Neural cell (in vitro differentiated cells): ENCODE measurements at regions not wholly inside any gene's neighbourhood (a gene's known extent, or its start where the extent isn't known, plus 50 kb on each side); places are given as distances from the start of the nearest gene placed in this dataset.

Source experiments
- H2AFZ ChIP-seq: fragments of 200-600, 300-800 bp; sonication (generic), shearing (Covaris generic); 2 replicates; pipeline ENCODE4 v1.6.0; 2014; ENCODE audit warnings: low read depth, mild to moderate bottlenecking, antibody characterized with exemption, low read length, moderate library complexity
- H3F3A ChIP-seq: fragments of 200-600 bp; shearing (Covaris generic); 2 replicates; pipeline ENCODE4 v1.6.1; 2016; ENCODE audit warnings: mild to moderate bottlenecking, moderate library complexity, mixed read lengths, antibody characterized with exemption, low read length; ENCODE audit not compliant: insufficient read depth, poor library complexity, severe bottlenecking
- H3K27ac ChIP-seq: fragments of 200-600, 300-800 bp; sonication (generic), shearing (Covaris generic); 2 replicates; pipeline ENCODE4 v1.5.1; 2014; ENCODE audit warnings: mild to moderate bottlenecking, low read length, moderate library complexity
- H3K27me3 ChIP-seq: fragments of 300-800, 200-600 bp; sonication (generic), shearing (Covaris generic); 2 replicates; pipeline ENCODE4 v1.6.0; 2014; ENCODE audit warnings: mild to moderate bottlenecking, low read depth, low read length, moderate library complexity; ENCODE audit not compliant: insufficient read depth
- H3K36me3 ChIP-seq: fragments of 300-800, 200-600 bp; sonication (generic), shearing (Covaris generic); 2 replicates; pipeline ENCODE4 v1.5.1; 2014; ENCODE audit warnings: mild to moderate bottlenecking, antibody characterized with exemption, low read length, moderate library complexity; ENCODE audit not compliant: insufficient read depth
- H3K4me2 ChIP-seq: fragments of 300-800, 200-600 bp; sonication (generic), shearing (Covaris generic); 2 replicates; pipeline ENCODE4 v1.6.0; 2014; ENCODE audit warnings: mild to moderate bottlenecking, low read length
- H3K4me3 ChIP-seq: fragments of 300-800, 200-600 bp; sonication (generic), shearing (Covaris generic); 2 replicates; pipeline ENCODE4 v1.5.1; 2014; ENCODE audit warnings: mild to moderate bottlenecking, low read length, moderate library complexity
- H3K79me2 ChIP-seq: fragments of 200-600 bp; shearing (Covaris generic); replicated peaks from 2 replicates; pipeline ENCODE4 v1.6.0; 2014; ENCODE audit warnings: mild to moderate bottlenecking, low read length, moderate library complexity; ENCODE audit not compliant: insufficient read depth
- H3K9ac ChIP-seq: fragments of 300-800, 200-600 bp; sonication (generic), shearing (Covaris generic); 2 replicates; pipeline ENCODE4 v1.6.1; 2016; ENCODE audit warnings: mild to moderate bottlenecking, low read length, mixed read lengths
- H3K9me2 ChIP-seq: fragments of 200-600 bp; shearing (Covaris generic); 2 replicates; pipeline ENCODE4 v1.6.1; 2016; ENCODE audit warnings: mild to moderate bottlenecking, low read length, mixed read lengths; ENCODE audit not compliant: insufficient read depth
- H3K9me3 ChIP-seq: fragments of 200-600, 300-800 bp; sonication (generic), shearing (Covaris generic); 2 replicates; pipeline ENCODE4 v1.6.1; 2016; ENCODE audit warnings: mild to moderate bottlenecking, mixed run types, low read length, moderate library complexity, mixed read lengths
- H4K20me1 ChIP-seq: fragments of 200-600 bp; shearing (Covaris generic); 2 replicates; pipeline ENCODE4 v1.6.1; 2016; ENCODE audit warnings: mild to moderate bottlenecking, mixed run types; ENCODE audit not compliant: insufficient read depth
- CTCF ChIP-seq: fragments of 450-650 bp; IDR thresholded peaks from 2 replicates; pipeline ENCODE4 v1.5.1; 2014; ENCODE audit warnings: antibody characterized with exemption, mild to moderate bottlenecking, moderate library complexity; ENCODE audit not compliant: poor library complexity, severe bottlenecking
- EP300 ChIP-seq: fragments of 450-650 bp; conservative IDR thresholded peaks from 2 replicates; pipeline ENCODE4 v1.6.1; 2014; ENCODE audit warnings: antibody characterized with exemption, mild to moderate bottlenecking, moderate library complexity; ENCODE audit not compliant: poor library complexity, severe bottlenecking
- EZH2 ChIP-seq: fragments of 200-600, 300-800 bp; shearing (Covaris generic), sonication (generic); IDR thresholded peaks from 2 replicates; pipeline ENCODE4 v1.6.1; 2014; ENCODE audit warnings: antibody characterized with exemption, low read length, borderline replicate concordance, mild to moderate bottlenecking; ENCODE audit not compliant: insufficient read depth, poor library complexity, severe bottlenecking
- MXI1 ChIP-seq: fragments of 450-650 bp; conservative IDR thresholded peaks from 2 replicates; pipeline ENCODE4 v1.6.1; 2014; ENCODE audit warnings: antibody characterized with exemption, mild to moderate bottlenecking; ENCODE audit not compliant: poor library complexity, severe bottlenecking
- POLR2AphosphoS5 ChIP-seq: IDR thresholded peaks from 2 replicates; pipeline ENCODE4 v1.6.1; 2012
- RAD21 ChIP-seq: fragments of 450-650 bp; conservative IDR thresholded peaks from 2 replicates; pipeline ENCODE4 v1.6.1; 2014; ENCODE audit warnings: antibody characterized with exemption, mild to moderate bottlenecking, moderate library complexity
- REST ChIP-seq: IDR thresholded peaks from 2 replicates; pipeline ENCODE4 v1.6.1; 2012; ENCODE audit warnings: borderline replicate concordance
- SMC3 ChIP-seq: fragments of 450-650 bp; conservative IDR thresholded peaks from 2 replicates; pipeline ENCODE4 v1.6.1; 2014; ENCODE audit warnings: antibody characterized with exemption, mild to moderate bottlenecking, moderate library complexity; ENCODE audit not compliant: poor library complexity
- TAF1 ChIP-seq: IDR thresholded peaks from 2 replicates; pipeline ENCODE4 v1.6.1; 2012; ENCODE audit warnings: low read depth

- Histone ChIP-seq H3K36me3 (no peaks in the 10 kb centered on the region), H3K9me2 (no peaks in the 10 kb centered on the region), H4K20me1 (no peaks in the 10 kb centered on the region), H3K79me2 (no peaks in the 10 kb centered on the region), H3K27ac (no peak overlapping the region), H3K9me3 (no peaks in the 10 kb centered on the region), H3K9ac (no peak overlapping the region), H3K4me3 (no peak overlapping the region), H3K27me3 (no peaks in the 10 kb centered on the region), H2AFZ (no peak overlapping the region), H3K4me2 (no peak overlapping the region), H3F3A (no peaks in the 10 kb centered on the region)
- no peak for TF ChIP-seq TAF1
- TF ChIP-seq MXI1: no peak
- TF ChIP-seq RAD21: no peak
- TF ChIP-seq POLR2AphosphoS5: no peak
Observed at GRCh38 chr2:217371781-217372213, 511.9 kb upstream of the TNP1 start.

- no peaks in the 10 kb centered on the region for H3K9me3 ChIP-seq
- TF ChIP-seq REST (no peak), EZH2 (no peak), TAF1 (no peak), CTCF (no peak), POLR2AphosphoS5 (no peak), MXI1 (no peak), EP300 (no peak), RAD21 (no peak), SMC3 (no peak)
- H3K9ac ChIP-seq: no peak overlapping the region
- H4K20me1 ChIP-seq: no peaks in the 10 kb centered on the region
- no peak overlapping the region for H3K4me3 ChIP-seq
- H3K27ac ChIP-seq: no peak overlapping the region
- no peak overlapping the region for H2AFZ ChIP-seq
- H3F3A ChIP-seq: no peaks in the 10 kb centered on the region
- no peaks in the 10 kb centered on the region for H3K27me3 ChIP-seq
- no peaks in the 10 kb centered on the region for H3K36me3 ChIP-seq
- H3K4me2 ChIP-seq: no peak overlapping the region
- H3K9me2 ChIP-seq: no peaks in the 10 kb centered on the region
- no peaks in the 10 kb centered on the region for H3K79me2 ChIP-seq
Observed at GRCh38 chr2:217370391-217370790, 510.5 kb upstream of the TNP1 start.

- H3K4me3 ChIP-seq: no peak overlapping the region
- no peak overlapping the region for H3K4me2 ChIP-seq
- no peak overlapping the region for H3K27ac ChIP-seq
- no peaks in the 10 kb centered on the region for H3F3A ChIP-seq
- H2AFZ ChIP-seq: no peak overlapping the region
- no peaks in the 10 kb centered on the region for H3K9me2 ChIP-seq
- no peaks in the 10 kb centered on the region for H3K36me3 ChIP-seq
- H4K20me1 ChIP-seq: no peaks in the 10 kb centered on the region
- no peak overlapping the region for H3K9ac ChIP-seq
- TF ChIP-seq CTCF (no peak), EZH2 (no peak), TAF1 (no peak), RAD21 (no peak), SMC3 (no peak), POLR2AphosphoS5 (no peak)
- H3K27me3 ChIP-seq: no peaks in the 10 kb centered on the region
- H3K9me3 ChIP-seq: no peaks in the 10 kb centered on the region
- no peaks in the 10 kb centered on the region for H3K79me2 ChIP-seq
Observed at GRCh38 chr2:217367464-217367863, 507.6 kb upstream of the TNP1 start.
